ENCODE measurements at regions not wholly inside any gene's neighbourhood (a gene's known extent, or its start where the extent isn't known, plus 50 kb on each side); places are given as distances from the start of the nearest gene placed in this dataset.

DNA sequence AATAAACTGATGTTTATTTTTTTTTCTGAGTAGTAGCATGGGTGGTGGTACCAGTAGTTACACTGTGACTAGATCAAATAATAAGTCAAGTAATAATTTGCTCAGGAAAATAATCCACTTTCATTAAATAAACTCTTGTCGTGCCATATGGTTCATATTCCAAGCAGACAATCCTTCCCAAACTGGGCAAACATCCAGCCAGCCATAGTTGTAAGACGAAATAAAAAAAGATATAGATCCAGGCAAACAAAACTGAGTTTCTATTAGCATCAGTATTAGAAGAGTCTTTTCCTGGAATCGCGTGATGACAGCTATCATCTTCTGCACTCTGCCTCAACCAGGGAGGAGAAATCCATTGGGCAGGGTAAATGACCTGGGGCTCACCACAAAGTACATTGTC, 508.4 kb upstream of the GOT2 start:
- Histone ChIP-seq H3K79me2 (ENCODE audit: insufficient read depth, low read length) (no peaks in the 10 kb centered on the region), H3K27ac (ENCODE audit: extremely low read length, insufficient read depth, low read length) (no peak overlapping the region), H3K4me2 (ENCODE audit: low read depth, low read length) (no peak overlapping the region), H4K20me1 (ENCODE audit: insufficient read depth, low read length) (no peaks in the 10 kb centered on the region), H3K9ac (ENCODE audit: insufficient read depth, low read depth, low read length) (no peak overlapping the region), H3K9me3 (ENCODE audit: low read length) (no peaks in the 10 kb centered on the region), H3K36me3 (replicated peaks in 1 of 2; ENCODE audit: control insufficient read depth in 1 of 2, insufficient read depth in 2 of 2, low read length in 2 of 2) (no peaks in the 10 kb centered on the region), H3K27me3 (ENCODE audit: control insufficient read depth in 1 of 2, insufficient read depth in 2 of 2, low read length in 2 of 2) (no peaks in the 10 kb centered on the region), H3K4me1 (ENCODE audit: insufficient read depth, low read length) (no peaks in the 10 kb centered on the region), H2AFZ (ENCODE audit: low read length) (no peak overlapping the region), H3K4me3 (replicated peaks in 1 of 3; ENCODE audit: insufficient read depth in 1 of 3, low read depth in 2 of 3, low read length in 3 of 3) (no peak overlapping the region)
- no TSS peak for BruUV-seq (replicated peaks)
- DNase-seq (ENCODE audit: low spot score) = no peak
- no peak for ATAC-seq
- intact Hi-C loops (cut with micrococcal nuclease; ENCODE audit: unreplicated experiment) = loop anchor here (10.0 kb wide), 1 partner anchor 398 kb away; no protein-coding TSS in a partner anchor
- TF ChIP-seq, protein P1, sequence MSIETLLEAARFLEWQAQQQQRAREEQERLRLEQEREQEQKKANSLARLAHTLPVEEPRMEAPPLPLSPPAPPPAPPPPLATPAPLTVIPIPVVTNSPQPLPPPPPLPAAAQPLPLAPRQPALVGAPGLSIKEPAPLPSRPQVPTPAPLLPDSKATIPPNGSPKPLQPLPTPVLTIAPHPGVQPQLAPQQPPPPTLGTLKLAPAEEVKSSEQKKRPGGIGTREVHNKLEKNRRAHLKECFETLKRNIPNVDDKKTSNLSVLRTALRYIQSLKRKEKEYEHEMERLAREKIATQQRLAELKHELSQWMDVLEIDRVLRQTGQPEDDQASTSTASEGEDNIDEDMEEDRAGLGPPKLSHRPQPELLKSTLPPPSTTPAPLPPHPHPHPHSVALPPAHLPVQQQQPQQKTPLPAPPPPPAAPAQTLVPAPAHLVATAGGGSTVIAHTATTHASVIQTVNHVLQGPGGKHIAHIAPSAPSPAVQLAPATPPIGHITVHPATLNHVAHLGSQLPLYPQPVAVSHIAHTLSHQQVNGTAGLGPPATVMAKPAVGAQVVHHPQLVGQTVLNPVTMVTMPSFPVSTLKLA (IDR thresholded peaks at IDR 0.05) = no peak
- no peak for FAIRE-seq
- 3% methylated on average over 4 of the region's 4 CpGs for WGBS (ENCODE audit: low lambda C conversion rate)
- ChIA-PET POLR2A (no interaction called here), CTCF (ENCODE audit: low intra/inter-chr PET ratio, low total read pairs) (no interaction called here)
- in situ Hi-C loops (cut with HindIII; ENCODE audit: extremely low pct_ligation_motif_present, low pct_unique_long_range_greater_than_20kb) = no loop called here

DNA sequence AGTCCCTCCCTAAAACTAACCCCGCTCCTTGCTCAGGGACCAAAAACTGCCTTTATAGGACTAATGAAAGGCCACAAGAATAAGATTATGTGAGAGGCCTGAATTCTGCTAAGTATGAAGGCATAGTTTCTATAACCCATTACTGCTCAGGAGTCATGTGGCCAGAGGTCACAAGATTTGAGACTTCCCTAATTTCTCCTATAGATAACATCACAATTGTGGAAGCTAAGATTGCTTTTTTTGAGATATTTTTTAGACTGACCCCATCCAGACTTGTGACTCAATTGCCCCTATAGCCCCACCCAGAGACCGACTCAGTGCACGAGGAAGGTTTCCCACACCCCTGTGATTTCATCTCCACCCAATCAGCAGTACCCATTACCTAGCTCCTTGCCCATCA, 504.1 kb upstream of the GOT2 start:
- intact Hi-C loops (cut with micrococcal nuclease; ENCODE audit: unreplicated experiment) = no loop called here
- DNase-seq (ENCODE audit: low spot score) (no peak), ATAC-seq (no peak), FAIRE-seq (no peak)
- Histone ChIP-seq H3K27ac (ENCODE audit: extremely low read length, insufficient read depth, low read length) (no peak overlapping the region), H3K4me3 (replicated peaks in 1 of 3; ENCODE audit: insufficient read depth in 1 of 3, low read depth in 2 of 3, low read length in 3 of 3) (no peak overlapping the region), H3K36me3 (replicated peaks in 1 of 2; ENCODE audit: control insufficient read depth in 1 of 2, insufficient read depth in 2 of 2, low read length in 2 of 2) (no peaks in the 10 kb centered on the region), H3K9me3 (ENCODE audit: low read length) (no peaks in the 10 kb centered on the region), H3K4me1 (ENCODE audit: insufficient read depth, low read length) (no peaks in the 10 kb centered on the region), H3K4me2 (ENCODE audit: low read depth, low read length) (no peak overlapping the region), H3K9ac (ENCODE audit: insufficient read depth, low read depth, low read length) (no peak overlapping the region), H3K79me2 (ENCODE audit: insufficient read depth, low read length) (no peaks in the 10 kb centered on the region), H4K20me1 (ENCODE audit: insufficient read depth, low read length) (no peaks in the 10 kb centered on the region), H2AFZ (ENCODE audit: low read length) (no peak overlapping the region), H3K27me3 (ENCODE audit: control insufficient read depth in 1 of 2, insufficient read depth in 2 of 2, low read length in 2 of 2) (no peaks in the 10 kb centered on the region)
- ChIA-PET CTCF (ENCODE audit: low intra/inter-chr PET ratio, low total read pairs) (no interaction called here), POLR2A (no interaction called here)
- WGBS (ENCODE audit: low lambda C conversion rate) = 6% methylated on average over 3 of the region's 3 CpGs
- BruUV-seq (replicated peaks) = no TSS peak
- in situ Hi-C loops (cut with HindIII; ENCODE audit: extremely low pct_ligation_motif_present, low pct_unique_long_range_greater_than_20kb) = no loop called here
- TF ChIP-seq, protein P2, sequence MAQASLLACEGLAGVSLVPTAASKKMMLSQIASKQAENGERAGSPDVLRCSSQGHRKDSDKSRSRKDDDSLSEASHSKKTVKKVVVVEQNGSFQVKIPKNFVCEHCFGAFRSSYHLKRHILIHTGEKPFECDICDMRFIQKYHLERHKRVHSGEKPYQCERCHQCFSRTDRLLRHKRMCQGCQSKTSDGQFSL (CRISPR knock-in tag; IDR thresholded peaks at IDR 0.05) = no peak
- TF ChIP-seq ZNF569 (CRISPR knock-in tag; IDR thresholded peaks at IDR 0.05; ENCODE audit: borderline replicate concordance) = no peak
- TF ChIP-seq ZBTB21 (CRISPR knock-in tag; IDR thresholded peaks at IDR 0.05) = no peak
- TF ChIP-seq MBD4 (IDR thresholded peaks at IDR 0.05; ENCODE audit: borderline replicate concordance, low read length) = no peak
- TF ChIP-seq ZNF577 (CRISPR knock-in tag; IDR thresholded peaks at IDR 0.05; ENCODE audit: borderline replicate concordance, low read depth) = no peak
- TF ChIP-seq ZSCAN9 (CRISPR knock-in tag; IDR thresholded peaks at IDR 0.05; ENCODE audit: borderline replicate concordance) = no peak
- TF ChIP-seq ZNF713 (CRISPR knock-in tag; IDR thresholded peaks at IDR 0.05) = no peak
- TF ChIP-seq, protein P3, sequence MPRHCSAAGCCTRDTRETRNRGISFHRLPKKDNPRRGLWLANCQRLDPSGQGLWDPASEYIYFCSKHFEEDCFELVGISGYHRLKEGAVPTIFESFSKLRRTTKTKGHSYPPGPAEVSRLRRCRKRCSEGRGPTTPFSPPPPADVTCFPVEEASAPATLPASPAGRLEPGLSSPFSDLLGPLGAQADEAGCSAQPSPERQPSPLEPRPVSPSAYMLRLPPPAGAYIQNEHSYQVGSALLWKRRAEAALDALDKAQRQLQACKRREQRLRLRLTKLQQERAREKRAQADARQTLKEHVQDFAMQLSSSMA (CRISPR knock-in tag; IDR thresholded peaks at IDR 0.05) = no peak
- no peak for TF ChIP-seq CBX5 (CRISPR knock-in tag; IDR thresholded peaks at IDR 0.05; ENCODE audit: borderline replicate concordance)
- TF ChIP-seq SRF (IDR thresholded peaks at IDR 0.05; ENCODE audit: low read depth, low read length) = no peak
- TF ChIP-seq, protein P4, sequence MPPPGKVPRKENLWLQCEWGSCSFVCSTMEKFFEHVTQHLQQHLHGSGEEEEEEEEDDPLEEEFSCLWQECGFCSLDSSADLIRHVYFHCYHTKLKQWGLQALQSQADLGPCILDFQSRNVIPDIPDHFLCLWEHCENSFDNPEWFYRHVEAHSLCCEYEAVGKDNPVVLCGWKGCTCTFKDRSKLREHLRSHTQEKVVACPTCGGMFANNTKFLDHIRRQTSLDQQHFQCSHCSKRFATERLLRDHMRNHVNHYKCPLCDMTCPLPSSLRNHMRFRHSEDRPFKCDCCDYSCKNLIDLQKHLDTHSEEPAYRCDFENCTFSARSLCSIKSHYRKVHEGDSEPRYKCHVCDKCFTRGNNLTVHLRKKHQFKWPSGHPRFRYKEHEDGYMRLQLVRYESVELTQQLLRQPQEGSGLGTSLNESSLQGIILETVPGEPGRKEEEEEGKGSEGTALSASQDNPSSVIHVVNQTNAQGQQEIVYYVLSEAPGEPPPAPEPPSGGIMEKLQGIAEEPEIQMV (CRISPR knock-in tag; IDR thresholded peaks at IDR 0.05; ENCODE audit: low read depth) = no peak
- TF ChIP-seq MTA1 (CRISPR knock-in tag; IDR thresholded peaks at IDR 0.05; ENCODE audit: borderline replicate concordance) = no peak
- TF ChIP-seq CHD4 (IDR thresholded peaks at IDR 0.05; ENCODE audit: borderline replicate concordance, low read length) = no peak
- TF ChIP-seq, protein P5, sequence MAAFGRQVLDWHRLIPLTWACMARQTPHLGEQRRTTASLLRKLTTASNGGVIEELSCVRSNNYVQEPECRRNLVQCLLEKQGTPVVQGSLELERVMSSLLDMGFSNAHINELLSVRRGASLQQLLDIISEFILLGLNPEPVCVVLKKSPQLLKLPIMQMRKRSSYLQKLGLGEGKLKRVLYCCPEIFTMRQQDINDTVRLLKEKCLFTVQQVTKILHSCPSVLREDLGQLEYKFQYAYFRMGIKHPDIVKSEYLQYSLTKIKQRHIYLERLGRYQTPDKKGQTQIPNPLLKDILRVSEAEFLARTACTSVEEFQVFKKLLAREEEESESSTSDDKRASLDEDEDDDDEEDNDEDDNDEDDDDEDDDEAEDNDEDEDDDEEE (CRISPR knock-in tag; IDR thresholded peaks at IDR 0.05) = no peak

All from HepG2 (cell line).